ENCODE measurements at regions not wholly inside any gene's neighbourhood (a gene's known extent, or its start where the extent isn't known, plus 50 kb on each side); places are given as distances from the start of the nearest gene placed in this dataset.

DNA sequence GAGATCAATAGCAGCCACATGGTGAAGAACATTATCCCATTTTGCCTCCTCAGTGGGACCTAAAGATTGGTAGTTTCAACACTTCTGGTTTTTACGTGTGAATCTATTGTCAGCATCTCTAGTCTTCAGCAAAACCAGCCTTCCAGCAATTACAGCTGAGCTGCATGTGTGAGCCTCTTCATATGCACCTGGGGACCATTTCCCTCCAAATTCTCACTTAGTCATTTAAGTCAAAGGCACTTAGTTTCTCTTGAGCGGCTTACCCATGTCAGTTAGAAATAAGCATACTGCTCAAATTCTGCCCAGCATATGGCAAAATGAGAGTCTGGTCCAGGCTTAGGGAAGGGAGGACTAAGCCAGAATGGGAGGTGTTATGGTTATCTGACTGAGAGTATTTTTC is 99.7 kb upstream of the NXPH2 start:
- TF ChIP-seq, protein P1, sequence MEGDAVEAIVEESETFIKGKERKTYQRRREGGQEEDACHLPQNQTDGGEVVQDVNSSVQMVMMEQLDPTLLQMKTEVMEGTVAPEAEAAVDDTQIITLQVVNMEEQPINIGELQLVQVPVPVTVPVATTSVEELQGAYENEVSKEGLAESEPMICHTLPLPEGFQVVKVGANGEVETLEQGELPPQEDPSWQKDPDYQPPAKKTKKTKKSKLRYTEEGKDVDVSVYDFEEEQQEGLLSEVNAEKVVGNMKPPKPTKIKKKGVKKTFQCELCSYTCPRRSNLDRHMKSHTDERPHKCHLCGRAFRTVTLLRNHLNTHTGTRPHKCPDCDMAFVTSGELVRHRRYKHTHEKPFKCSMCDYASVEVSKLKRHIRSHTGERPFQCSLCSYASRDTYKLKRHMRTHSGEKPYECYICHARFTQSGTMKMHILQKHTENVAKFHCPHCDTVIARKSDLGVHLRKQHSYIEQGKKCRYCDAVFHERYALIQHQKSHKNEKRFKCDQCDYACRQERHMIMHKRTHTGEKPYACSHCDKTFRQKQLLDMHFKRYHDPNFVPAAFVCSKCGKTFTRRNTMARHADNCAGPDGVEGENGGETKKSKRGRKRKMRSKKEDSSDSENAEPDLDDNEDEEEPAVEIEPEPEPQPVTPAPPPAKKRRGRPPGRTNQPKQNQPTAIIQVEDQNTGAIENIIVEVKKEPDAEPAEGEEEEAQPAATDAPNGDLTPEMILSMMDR (optimal IDR thresholded peaks at IDR 0.05 in 1 of 3, IDR thresholded peaks at IDR 0.05 in 1 of 3, conservative IDR thresholded peaks at IDR 0.05 in 1 of 3; ENCODE audit: extremely low read depth in 1 of 3, insufficient read depth in 2 of 3, low read length in 3 of 3), result no peak
- no peak for TF ChIP-seq EZH2 (IDR thresholded peaks at IDR 0.05; ENCODE audit: low read length)
